Frontal cortex (tissue), 3 donors: ENCODE measurements at regions not wholly inside any gene's neighbourhood (a gene's known extent, or its start where the extent isn't known, plus 50 kb on each side); places are given as distances from the start of the nearest gene placed in this dataset.

Experiments used
- DNase-seq, 2 donors: peaks; one replicate each; pipeline ENCODE4 v3.0.0; 2012; ENCODE audit warnings: low spot score in 2 of 2
- FAIRE-seq: peaks from 2 replicates; lab custom pipeline; 2012; peaks lifted over from hg19 to GRCh38; lab: Jason Lieb, UNC
- donor health status: control.
- donor health status: control.
- donor health status: control.

DNA sequence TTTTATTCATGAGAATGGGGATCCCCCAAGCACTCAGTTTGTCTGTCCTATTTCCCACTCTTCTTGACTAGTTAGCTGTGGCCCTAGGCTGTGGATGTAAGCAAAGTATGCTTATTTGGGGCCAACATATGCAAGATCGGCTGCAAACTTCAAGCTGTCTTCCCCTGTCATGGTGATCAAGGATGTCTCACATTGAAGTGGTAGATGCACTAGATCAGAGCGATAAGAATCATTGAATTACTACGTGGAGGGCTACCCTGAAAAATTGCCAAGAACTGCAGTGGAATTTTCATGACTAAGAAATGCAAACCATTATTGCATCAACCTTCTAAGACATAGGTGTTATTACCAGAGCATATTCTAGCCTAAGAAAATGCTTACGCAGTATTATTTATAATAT, 527.4 kb downstream of the RNF144A start:
- FAIRE-seq (no peak), DNase-seq (no peak)

DNA sequence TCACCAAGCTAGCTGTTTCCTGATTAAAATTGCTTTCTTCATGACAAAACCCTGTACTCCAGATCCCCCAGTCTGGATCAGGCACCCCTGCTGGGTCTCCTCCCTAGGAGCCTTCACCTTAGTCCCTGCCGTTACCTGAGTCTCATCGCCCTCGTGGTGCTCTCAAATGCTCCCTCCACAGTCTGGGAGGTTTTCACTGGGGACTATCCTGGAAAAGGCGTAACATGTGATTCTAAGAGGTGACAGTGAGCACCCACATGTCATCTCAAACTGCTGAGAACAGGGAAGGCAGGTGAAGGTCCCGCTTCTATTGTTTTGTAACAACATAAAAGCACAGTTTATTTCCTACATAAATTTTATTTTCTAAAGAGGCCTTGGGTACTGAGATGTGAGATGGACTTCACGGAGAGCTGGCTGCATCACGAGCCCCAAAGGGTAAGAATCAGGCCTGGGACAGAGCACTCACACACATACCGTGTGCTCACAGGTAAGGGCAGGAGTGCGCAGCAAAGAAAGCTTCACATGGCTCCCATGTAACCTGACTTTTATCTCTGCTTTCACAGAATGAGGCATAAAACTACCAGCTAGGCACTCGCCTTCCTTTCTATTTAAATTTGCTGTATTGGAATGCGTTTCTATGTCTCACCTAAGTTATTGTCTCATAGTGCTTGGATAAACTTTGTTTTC, 531.5 kb downstream of the RNF144A start:
- DNase-seq = no peak
- FAIRE-seq = no peak

DNA sequence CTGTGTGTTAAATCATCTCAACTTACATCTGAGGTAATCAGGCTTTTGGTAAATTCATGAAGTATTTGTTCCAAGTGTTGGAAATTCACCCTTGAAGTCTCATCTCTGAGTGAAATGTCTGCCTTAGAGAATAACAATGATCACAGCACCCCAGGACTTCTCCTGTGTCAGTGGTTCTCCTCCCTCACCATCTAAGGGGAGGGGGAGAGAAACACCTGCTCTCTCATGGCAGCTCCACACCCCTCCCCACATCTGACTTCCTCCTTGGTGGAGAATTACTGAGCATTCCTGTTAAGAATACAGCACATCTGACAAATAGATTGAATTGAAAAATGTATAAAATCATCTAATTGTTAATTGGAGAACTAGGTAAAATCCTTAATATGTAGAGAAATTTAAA, 532.1 kb downstream of the RNF144A start:
- DNase-seq = no peak
- FAIRE-seq = no peak

DNA sequence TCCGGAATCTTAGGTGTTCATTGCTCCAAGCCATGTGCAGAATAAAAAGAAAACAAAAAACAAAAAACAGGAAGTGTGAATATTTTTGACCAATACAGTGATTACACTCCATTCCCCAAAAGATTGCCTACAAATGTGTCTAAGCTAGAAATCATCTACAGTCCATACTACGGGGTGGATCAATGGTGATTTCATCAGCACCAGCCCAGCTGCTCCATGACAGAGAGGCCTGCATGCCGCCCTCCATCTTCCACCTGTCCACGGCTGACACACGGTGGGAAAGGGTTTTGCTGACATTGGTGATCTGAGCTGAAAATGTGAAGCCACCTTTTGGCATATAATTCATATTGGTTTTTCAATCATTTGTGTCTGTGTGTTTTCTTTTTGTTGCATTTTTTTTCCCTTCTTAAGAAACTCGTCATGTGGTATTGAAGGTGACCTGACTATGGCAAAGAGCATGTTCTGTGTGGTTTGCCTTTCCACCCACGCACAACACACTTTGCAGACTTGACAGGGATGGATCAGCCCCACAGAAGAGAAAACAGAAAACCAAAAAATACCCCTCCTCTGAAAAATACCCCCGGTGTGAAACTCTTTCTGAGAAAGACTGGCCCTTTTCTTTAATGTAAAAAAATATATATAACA, 533.1 kb downstream of the RNF144A start:
- no peak for DNase-seq
- FAIRE-seq = no peak

DNA sequence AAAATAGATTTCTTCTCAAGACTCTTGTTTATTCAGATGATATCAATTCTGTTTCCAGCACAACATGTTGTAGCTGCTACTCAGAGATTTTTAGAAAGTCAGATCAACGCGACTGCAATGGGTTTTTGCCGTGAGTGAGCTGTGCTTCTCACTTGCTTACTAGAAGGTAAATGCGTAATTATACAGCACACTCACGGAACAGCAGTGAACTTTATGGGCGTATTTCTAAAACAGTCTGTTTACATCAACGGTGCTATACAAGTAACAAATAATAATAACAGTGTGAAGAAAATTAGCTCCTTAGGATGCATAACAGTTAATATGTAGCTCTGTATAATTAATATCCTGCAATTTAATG, 533.6 kb downstream of the RNF144A start:
- no peak for FAIRE-seq
- DNase-seq = no peak

DNA sequence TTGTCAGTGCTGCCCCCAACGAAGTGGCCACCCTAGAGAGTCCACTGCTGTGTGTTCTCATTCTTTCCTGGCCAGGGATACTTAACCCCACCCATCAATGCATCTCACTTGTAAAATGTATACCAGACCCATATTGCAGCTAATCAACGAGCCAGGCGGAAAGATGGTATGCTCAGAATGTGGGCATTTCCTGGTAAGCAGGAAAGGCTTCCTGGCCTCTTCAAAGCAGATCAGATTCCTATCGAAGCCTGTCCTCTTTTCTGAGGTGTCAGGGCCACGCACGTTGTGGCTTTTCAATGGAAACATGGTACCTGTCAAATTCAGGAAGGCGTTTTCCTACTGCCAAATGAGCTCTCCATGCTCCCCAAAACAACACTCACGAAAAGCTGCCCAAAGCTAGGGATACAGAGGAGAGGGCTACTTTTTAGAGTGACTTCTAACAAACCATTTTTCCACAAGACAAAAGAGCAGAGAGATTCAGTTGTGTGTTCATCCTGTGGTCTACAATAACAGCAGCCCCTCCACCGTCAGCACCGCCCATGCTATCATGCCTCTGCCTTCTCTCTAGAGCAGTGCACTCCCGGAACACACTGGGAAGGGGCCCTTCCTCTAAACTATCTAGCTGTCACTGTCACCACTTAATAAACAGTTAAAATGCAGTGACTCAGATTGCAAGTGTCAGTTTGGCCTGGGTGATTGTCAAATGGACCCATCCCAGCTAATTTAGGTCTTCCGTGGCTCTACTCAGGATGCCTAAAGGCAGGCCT, 535.1 kb downstream of the RNF144A start:
- DNase-seq (no peak), FAIRE-seq (no peak)

DNA sequence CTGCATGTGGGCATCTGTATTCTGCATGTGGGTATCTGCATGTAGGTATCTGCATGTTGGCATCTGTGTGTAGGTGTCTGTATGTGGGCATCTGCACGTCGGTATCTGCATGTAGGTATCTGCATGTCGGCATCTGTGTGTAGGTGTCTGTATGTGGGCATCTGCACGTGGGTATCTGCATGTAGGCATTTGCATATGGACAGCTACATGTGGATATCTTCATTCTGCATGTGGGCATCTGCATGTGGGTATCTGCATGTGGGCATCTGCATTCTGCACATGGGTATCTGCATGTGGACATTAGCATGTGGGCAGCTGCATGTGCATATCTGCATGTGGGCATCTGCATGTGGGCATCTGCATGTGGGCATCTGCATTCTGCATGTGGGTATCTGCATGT, 537.4 kb downstream of the RNF144A start:
- FAIRE-seq = no peak
- DNase-seq = no peak

DNA sequence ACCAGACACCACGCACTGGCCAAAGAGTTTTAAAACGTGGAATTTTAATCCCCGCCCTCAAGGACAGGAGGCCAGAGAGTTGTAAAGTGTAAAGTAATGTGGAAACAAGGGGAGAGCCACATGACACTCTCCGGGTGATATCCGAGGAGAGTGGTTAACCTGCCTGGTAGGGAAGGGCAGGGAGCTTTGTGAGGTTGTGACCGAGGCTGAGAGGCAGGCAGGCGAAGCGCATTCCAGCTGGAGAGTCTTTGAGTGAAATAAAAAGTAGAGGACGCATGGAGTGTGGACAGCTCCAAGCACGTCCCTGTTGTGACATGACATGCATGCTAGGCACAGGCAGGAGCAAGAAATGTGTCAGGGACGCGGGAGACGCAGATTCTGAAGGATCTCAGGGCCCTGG, 539.5 kb downstream of the RNF144A start:
- DNase-seq (no peak), FAIRE-seq (no peak)

DNA sequence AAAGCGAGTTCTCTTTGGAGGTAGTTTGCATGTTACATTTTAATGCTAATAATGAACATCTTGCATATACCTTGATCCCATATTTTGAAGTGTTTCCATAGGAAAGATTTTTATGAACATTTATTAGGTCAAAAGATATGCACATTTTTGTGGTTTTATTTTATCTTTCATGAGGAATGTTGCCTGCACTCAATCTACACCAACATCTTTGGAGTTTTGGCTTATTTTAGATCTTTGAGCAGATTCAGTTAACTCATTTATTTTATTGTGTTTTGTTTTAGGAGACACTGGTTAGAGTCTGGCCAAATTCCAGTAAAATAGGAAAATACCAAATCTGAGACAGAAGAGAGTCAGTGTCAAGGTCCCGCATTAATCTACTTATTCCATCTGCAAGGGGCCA, 540.9 kb downstream of the RNF144A start:
- no peak for DNase-seq

DNA sequence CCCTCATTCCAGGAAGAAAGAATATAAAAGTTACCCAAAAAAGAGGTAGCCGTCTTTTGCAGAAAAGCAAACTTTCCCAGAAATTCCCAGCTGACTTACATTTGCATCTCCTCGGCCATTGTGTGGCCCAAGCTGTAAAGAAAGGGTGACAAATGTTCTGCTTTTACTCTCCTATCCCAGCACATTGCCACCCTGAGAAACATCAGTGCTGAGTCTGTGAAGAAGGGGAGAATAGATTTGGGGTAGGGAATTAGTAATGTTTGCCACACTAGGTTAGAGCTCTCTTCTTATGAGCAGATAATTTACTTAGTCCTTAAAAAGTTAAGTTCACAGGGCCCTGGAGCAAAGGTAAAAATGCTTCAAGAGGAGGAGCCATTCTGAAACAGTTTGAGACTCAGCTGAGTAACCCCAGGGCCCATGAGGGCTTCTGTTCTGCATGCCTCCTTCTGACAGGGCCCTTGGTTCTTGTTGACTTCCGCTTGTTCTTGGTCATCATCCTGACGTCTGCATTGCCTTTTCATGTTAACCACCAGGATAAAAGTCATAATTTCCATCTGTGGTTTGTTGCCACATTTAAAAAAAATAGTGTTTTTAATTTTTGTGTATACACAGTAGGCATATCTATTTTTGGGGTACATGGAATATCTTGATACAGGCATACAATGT, 550.7 kb downstream of the RNF144A start:
- FAIRE-seq (no peak), DNase-seq (no peak)

More for the DNA sequence above, 540.9 kb downstream of the RNF144A start:
- no peak for FAIRE-seq

DNA sequence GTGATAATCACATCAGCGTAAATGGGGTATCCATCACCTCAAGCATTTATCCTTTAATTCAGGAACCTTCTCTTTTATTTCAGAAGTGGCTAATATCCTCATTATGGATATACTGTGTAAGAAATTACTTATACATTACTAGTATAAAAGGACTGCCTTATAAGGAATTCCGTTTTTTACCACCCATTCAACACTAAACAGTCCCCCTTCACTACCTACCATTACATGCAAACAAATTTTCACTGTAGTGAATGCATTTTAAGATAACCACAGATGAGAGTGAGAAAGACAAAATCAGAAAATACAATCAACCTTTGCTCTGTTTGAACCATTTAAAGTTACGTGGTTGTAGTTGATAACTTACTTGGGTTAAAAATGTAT, 551.2 kb downstream of the RNF144A start:
- no peak for DNase-seq
- no peak for FAIRE-seq

DNA sequence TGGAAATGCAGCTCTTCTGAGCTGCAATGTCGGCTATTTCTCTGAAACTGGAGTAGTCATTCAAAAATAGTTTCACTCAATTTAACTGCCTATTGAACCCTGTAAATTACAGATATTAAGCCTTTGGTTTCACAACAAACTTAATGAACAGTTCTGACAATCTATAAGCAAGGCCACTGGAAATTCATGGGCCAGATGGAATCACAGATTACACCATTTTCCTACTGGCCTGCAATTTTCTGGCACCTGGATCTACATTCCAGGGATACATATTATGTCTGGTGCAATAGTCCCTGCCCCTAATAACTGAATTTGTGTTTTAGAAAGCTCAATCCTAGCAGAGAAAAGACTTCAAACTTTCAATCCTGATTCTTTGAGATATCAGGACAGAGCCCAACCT, 551.7 kb downstream of the RNF144A start:
- DNase-seq (no peak), FAIRE-seq (no peak)

DNA sequence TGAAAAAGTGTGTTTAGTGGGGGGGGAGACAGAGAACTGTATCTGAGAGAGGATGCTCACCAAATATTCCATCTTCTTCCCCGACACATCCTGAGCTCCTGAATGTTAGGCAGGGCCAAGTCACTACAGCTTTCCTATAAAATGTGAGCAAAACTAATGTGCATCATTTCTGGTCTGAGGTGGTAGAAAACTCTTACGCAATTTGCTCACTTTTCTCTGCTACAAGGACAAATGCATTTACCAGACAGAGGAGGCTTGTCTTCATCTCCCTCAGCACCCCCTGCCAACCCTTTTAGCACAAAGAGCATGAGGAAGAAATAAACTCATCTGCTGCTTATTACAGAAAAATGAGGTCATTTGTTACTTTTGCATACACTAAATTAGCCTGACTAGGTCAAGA, 554.0 kb downstream of the RNF144A start:
- FAIRE-seq (no peak), DNase-seq (no peak)

DNA sequence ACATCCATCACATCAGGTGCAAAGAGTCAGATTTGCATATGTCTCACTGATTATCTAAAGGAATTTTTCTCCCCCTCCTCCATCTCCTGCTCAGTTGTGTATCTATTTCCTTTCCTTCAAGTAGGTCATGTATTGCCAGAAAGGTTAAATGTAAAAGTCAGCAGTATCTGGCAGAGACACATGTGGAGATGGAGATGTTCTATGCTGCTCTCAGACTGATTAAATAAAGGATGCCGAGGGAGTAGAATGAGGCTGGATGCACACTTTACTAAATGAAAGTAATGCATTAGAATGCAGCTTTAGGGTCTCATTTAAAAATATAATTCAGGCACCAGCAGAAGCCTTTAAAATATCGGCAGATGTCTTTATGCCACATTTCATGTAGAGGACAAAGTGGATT, 555.3 kb downstream of the RNF144A start:
- DNase-seq = no peak

DNA sequence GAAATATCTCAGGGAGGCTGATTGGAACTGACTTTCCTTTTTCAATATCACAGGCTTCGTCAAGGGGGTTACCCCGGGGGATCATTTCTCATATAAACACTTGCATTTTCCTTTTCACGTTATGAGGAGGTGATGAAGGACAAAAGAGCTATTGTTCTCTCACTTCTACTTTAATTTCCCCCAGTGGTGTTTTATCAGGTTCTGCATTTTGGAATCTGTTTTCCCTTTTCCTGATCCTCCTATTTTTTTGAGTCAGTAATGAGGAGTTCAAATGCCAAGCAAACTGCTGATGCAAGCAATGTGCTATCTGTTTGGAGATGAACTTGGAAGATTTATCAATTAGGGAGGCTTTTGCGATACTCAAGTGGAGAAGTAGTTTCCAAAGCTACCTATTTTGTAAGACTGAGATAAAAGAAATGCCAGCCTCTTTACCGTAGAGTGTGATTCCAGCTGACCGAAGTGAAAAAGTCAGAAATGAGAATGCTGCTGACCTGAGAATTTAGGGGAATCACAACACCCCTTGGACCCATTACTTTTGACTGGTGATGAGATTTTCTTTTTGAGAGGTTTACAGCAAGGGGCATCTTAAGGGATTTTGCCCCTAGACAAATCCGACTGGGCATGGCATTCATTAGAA, 556.0 kb downstream of the RNF144A start:
- FAIRE-seq (no peak), DNase-seq (no peak)

More for the DNA sequence above, 555.3 kb downstream of the RNF144A start:
- no peak for FAIRE-seq

DNA sequence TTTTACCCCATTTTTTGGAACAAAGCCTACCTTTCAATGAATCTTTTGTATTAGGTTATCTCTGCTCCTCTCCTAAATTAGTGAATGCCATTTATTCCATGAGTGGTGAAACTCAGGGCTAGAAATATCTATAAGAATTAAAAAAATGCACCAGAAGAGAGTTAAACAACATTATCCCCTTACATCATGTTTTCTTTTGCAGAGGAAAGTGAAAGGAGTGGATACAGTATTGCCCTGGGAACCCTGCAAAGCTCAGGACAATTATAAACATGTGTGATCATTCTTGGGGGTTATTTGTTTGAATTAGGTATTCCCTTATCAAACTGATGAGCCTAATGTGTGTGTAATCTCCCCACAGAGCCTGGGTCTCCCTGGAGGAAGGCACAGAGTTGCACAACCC, 559.2 kb downstream of the RNF144A start:
- FAIRE-seq (no peak), DNase-seq (no peak)

DNA sequence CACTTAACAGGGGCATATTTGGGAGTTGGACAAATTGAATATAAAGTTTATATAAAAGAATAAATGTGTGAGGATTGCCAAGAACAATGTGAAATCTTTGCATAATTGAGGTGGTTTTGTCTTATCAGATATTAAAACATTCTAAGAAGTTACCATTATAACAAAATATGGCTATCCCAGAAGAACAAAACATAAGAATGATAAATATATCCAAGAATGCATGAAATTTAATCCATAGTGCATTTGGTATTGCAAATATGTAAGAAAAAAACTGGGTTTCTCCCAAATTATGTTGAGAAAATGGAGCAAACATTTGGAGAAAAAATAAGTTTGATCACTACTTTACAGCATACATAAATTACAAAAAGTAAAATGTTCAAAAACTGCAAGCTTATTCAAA, 562.4 kb downstream of the RNF144A start:
- FAIRE-seq (no peak), DNase-seq (no peak)

DNA sequence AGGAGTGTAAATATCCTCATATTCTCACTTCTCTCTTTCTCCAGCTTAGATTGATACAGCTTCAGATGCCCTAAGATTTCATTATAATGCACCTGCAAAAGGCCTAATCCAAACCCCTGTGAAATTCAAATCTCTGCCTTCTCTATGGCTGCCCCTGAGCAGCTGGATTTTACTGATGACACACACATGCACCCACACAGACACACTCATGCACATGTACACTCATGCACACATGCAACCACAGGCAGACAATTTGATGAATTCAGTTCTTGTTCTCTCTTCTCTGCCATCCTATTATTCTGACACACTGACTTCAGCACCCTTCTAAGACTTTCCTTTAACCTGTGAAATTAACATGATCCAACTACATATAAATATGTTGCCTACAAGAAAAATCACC, 563.2 kb downstream of the RNF144A start:
- DNase-seq (no peak), FAIRE-seq (no peak)

DNA sequence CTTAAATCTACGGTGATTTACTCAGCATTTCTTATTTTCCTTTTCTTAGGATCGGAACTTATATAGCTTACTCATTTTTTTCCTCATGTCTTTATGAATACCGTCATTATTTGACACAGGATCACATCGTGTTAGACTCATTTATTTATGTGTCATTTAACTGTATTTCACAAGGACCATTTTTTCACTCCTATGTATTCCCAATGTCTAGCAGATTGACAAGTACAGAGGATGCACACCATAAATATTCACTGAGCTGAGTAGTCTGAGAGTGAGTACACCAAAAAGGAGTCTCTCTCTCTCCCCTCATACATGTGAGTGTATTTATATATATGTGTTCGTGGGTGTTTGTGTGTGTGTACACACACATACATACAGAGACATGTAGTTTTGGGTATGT, 573.5 kb downstream of the RNF144A start:
- DNase-seq (no peak), FAIRE-seq (no peak)

DNA sequence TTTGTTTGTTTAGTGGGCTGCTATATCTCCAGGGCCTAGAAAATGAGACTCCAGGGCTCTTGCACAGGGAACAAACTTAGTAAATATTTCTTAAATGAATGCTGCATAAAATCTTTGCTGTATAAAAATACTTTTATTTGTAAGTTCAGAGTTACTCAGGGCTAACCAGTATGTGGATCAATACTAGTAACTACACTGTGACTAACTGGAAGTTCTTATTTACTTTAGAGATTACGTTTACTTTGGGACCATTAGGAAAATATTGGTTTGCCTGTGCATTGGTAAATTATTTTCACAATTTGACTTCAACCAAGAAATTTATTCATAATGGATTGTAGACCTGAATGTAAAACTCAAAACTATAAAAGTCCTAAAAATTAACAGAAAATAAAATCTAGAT, 575.5 kb downstream of the RNF144A start:
- DNase-seq (no peak), FAIRE-seq (no peak)
